H9 (cell line): ENCODE measurements at regions not wholly inside any gene's neighbourhood (a gene's known extent, or its start where the extent isn't known, plus 50 kb on each side); places are given as distances from the start of the nearest gene placed in this dataset.

Experiments
- DNase-seq: peaks from one replicate; pipeline ENCODE4 v3.0.0-alpha.2; 2017
- H2AFZ ChIP-seq: one replicate; pipeline ENCODE4 v1.6.1; 2013; ENCODE audit warnings: mild to moderate bottlenecking, low read length, control low read depth, moderate library complexity
- H2AK5ac ChIP-seq: 2 replicates; pipeline ENCODE4 v1.6.1; 2013; ENCODE audit warnings: low read length, control low read depth, mixed read lengths; ENCODE audit not compliant: insufficient read length
- H2BK120ac ChIP-seq: one replicate; pipeline ENCODE4 v1.6.1; 2013; ENCODE audit warnings: low read depth, mild to moderate bottlenecking, low read length, control low read depth, inconsistent platforms; ENCODE audit not compliant: poor library complexity, severe bottlenecking
- H2BK12ac ChIP-seq: 2 replicates; pipeline ENCODE4 v1.6.1; 2013; ENCODE audit warnings: low read length, control low read depth, mixed read lengths, low read depth; ENCODE audit not compliant: insufficient read length
- H2BK15ac ChIP-seq: 2 replicates; pipeline ENCODE4 v1.6.1; 2013; ENCODE audit warnings: low read depth, low read length, control low read depth
- H2BK20ac ChIP-seq: one replicate; pipeline ENCODE4 v1.6.1; 2013; ENCODE audit warnings: low read depth, mild to moderate bottlenecking, low read length, control low read depth, inconsistent platforms; ENCODE audit not compliant: poor library complexity, severe bottlenecking
- H2BK5ac ChIP-seq: 2 replicates; pipeline ENCODE4 v1.6.1; 2013; ENCODE audit warnings: low read length, control low read depth, mixed read lengths; ENCODE audit not compliant: insufficient read length
- H3K14ac ChIP-seq: 2 replicates; pipeline ENCODE4 v1.6.1; 2013; ENCODE audit warnings: low read length, control low read depth; ENCODE audit not compliant: insufficient read depth
- H3K18ac ChIP-seq: 2 replicates; pipeline ENCODE4 v1.6.1; 2013; ENCODE audit warnings: low read depth, mild to moderate bottlenecking, mixed read lengths, low read length, control low read depth; ENCODE audit not compliant: insufficient read length
- H3K23ac ChIP-seq: 2 replicates; pipeline ENCODE4 v1.6.1; 2013; ENCODE audit warnings: low read length, control low read depth, mixed read lengths, low read depth; ENCODE audit not compliant: insufficient read length
- H3K23me2 ChIP-seq: 2 replicates; pipeline ENCODE4 v1.6.1; 2013; ENCODE audit warnings: low read depth, mild to moderate bottlenecking, mixed read lengths, low read length, control low read depth; ENCODE audit not compliant: insufficient read length, poor library complexity, severe bottlenecking
- H3K27ac ChIP-seq: 2 replicates; pipeline ENCODE4 v1.5.1; 2013; ENCODE audit warnings: low read length, control low read depth, mixed read lengths, low read depth; ENCODE audit not compliant: insufficient read length
- H3K27me3 ChIP-seq: 2 replicates; pipeline ENCODE4 v1.6.1; 2013; ENCODE audit warnings: low read length, control low read depth, inconsistent platforms; ENCODE audit not compliant: insufficient read depth
- H3K4ac ChIP-seq: 2 replicates; pipeline ENCODE4 v1.6.1; 2013; ENCODE audit warnings: low read depth, mild to moderate bottlenecking, control low read depth, inconsistent platforms, low read length, moderate library complexity
- H3K4me1 ChIP-seq: 2 replicates; pipeline ENCODE4 v1.6.1; 2013; ENCODE audit warnings: low read length, control low read depth, inconsistent platforms; ENCODE audit not compliant: insufficient read depth
- H3K4me2 ChIP-seq: 2 replicates; pipeline ENCODE4 v1.6.1; 2013; ENCODE audit warnings: low read length, control low read depth, mixed read lengths; ENCODE audit not compliant: insufficient read length, insufficient read depth
- H3K56ac ChIP-seq: 2 replicates; pipeline ENCODE4 v1.6.1; 2013; ENCODE audit warnings: low read depth, mild to moderate bottlenecking, mixed read lengths, low read length, control low read depth; ENCODE audit not compliant: insufficient read length
- H3K79me1 ChIP-seq: 2 replicates; pipeline ENCODE4 v1.6.1; 2013; ENCODE audit warnings: low read depth, mild to moderate bottlenecking, moderate library complexity, low read length, control low read depth, inconsistent platforms; ENCODE audit not compliant: insufficient read depth, poor library complexity, severe bottlenecking
- H3K79me2 ChIP-seq: 2 replicates; pipeline ENCODE4 v1.6.1; 2013; ENCODE audit warnings: low read length, control low read depth, inconsistent platforms; ENCODE audit not compliant: insufficient read depth
- H3K9ac ChIP-seq: 2 replicates; pipeline ENCODE4 v1.6.1; 2013; ENCODE audit warnings: low read length, control low read depth, mixed read lengths; ENCODE audit not compliant: insufficient read length; ENCODE audit errors: extremely low read depth
- H3K9me3 ChIP-seq: one replicate; pipeline ENCODE4 v1.6.1; 2013; ENCODE audit warnings: low read depth, low read length, inconsistent platforms; ENCODE audit not compliant: control insufficient read depth
- H3T11ph ChIP-seq: one replicate; pipeline ENCODE4 v1.6.1; 2013; ENCODE audit warnings: mild to moderate bottlenecking, low read length, control low read depth, inconsistent platforms
- H4K20me1 ChIP-seq: one replicate; pipeline ENCODE4 v1.6.1; 2013; ENCODE audit not compliant: control insufficient read depth, insufficient read length, insufficient read depth
- H4K5ac ChIP-seq: 2 replicates; pipeline ENCODE4 v1.6.1; 2013; ENCODE audit warnings: low read depth, mild to moderate bottlenecking, mixed read lengths, low read length, control low read depth; ENCODE audit not compliant: insufficient read length
- H4K8ac ChIP-seq: replicated peaks from 2 replicates; pipeline ENCODE4 v1.6.1; 2013; ENCODE audit warnings: low read length, control low read depth, mixed read lengths, low read depth; ENCODE audit not compliant: insufficient read length
- H4K91ac ChIP-seq: 2 replicates; pipeline ENCODE4 v1.6.1; 2013; ENCODE audit warnings: low read depth, mild to moderate bottlenecking, moderate library complexity, mixed read lengths, low read length, control low read depth; ENCODE audit not compliant: insufficient read length
- H3K27ac Mint-ChIP-seq, 3 experiments: 2 replicates in 2 of 3; 3 replicates in 1 of 3; pipeline ENCODE4 v1.8.0; 2020 to 2021; ENCODE audit warnings: mixed read lengths in 3 of 3, mild to moderate bottlenecking in 1 of 3, moderate library complexity in 1 of 3
- H3K27me3 Mint-ChIP-seq: 2 replicates; pipeline ENCODE4 v1.8.0; 2021; ENCODE audit warnings: low read depth, mild to moderate bottlenecking, moderate library complexity, mixed read lengths
- H3K36me3 Mint-ChIP-seq, 3 experiments: 2 replicates in 2 of 3; 3 replicates in 1 of 3; pipeline ENCODE4 v1.8.0; 2020 to 2021; ENCODE audit warnings: low read depth in 3 of 3, mixed read lengths in 3 of 3; ENCODE audit not compliant: insufficient read depth in 1 of 3
- H3K4me1 Mint-ChIP-seq, 2 experiments: 2 replicates each; pipeline ENCODE4 v1.8.0; 2020; ENCODE audit warnings: mixed read lengths in 2 of 2
- H3K4me3 Mint-ChIP-seq, 2 experiments: 2 replicates in 1 of 2; 3 replicates in 1 of 2; pipeline ENCODE4 v1.8.0; 2020 to 2021; ENCODE audit warnings: mild to moderate bottlenecking in 2 of 2, mixed read lengths in 2 of 2, moderate library complexity in 1 of 2
- H3K9me3 Mint-ChIP-seq, 2 experiments: 2 replicates in 1 of 2; 3 replicates in 1 of 2; pipeline ENCODE4 v1.8.0; 2020; ENCODE audit warnings: mild to moderate bottlenecking in 2 of 2, mixed read lengths in 2 of 2, moderate library complexity in 1 of 2
- WGBS: extraction: QIAGEN DNeasy Blood & Tissue Kit; methylation state at CpG from one replicate; pipeline ENCODE4 v1.1.7; 2013; ENCODE audit warnings: missing lambda C conversion rate, low lambda C conversion rate, mixed read lengths; ENCODE audit not compliant: insufficient read length; ENCODE audit errors: extremely low coverage; 5-methylcytosine and 5-hydroxymethylcytosine counted together
- TF ChIP-seq, protein P1 (sequence below): fragments of 200-600 bp; sonication (generic); conservative IDR thresholded peaks from 3 replicates; pipeline ENCODE4 v1.8.0; 2021; ENCODE audit warnings: antibody characterized with exemption, mild to moderate bottlenecking

DNA sequence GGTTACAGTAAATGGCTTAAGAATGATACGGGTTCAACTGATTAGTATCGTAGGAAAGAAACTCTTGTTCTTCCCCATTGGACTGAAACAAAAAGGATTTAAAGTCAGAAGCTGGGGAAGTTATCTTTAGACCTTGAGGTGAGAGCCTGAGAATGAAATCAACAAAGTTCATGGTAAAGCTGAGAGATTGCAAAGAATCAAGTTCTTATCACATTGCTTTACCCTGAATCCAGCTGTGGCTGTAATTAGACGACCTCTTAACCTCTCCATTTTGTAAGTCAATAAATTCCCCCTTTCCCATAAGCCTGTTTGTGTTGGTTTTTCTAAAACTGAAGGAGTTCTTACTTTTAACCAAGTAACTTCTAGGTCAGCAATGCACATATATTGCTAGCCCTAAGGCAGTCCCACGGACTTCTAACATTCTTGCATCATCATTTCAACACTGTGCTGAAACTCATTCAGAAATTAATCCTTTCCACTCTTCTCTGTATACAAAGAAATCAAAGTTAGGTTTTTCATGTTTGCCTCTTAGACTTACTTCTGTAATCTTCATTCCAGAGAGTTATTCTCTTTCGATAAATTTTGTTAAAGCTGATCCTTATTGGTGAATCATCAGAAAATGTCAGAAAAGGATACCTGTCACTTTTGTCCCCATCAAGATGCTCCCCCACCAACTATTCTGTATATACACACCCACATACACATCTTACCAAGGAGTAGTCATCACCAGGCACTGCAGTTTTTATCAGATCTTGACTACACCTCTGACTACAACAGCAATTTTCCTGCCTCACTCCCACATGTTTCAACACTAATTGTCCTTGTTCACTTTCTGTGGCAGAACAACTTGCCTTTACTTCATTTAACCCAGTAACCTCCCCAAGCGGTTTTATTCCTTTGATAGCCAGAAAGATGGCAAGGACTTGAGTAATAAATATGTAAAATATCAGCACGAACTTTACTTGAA lies 77.9 kb upstream of the STK26 start:
- Histone ChIP-seq H2BK15ac (no peak overlapping the region), H2BK120ac (no peak overlapping the region), H3K27me3 (no peaks in the 10 kb centered on the region), H4K8ac (no peak overlapping the region), H4K91ac (no peak overlapping the region), H3K4me1 (no peaks in the 10 kb centered on the region), H3K79me1 (no peaks in the 10 kb centered on the region), H2BK20ac (no peak overlapping the region), H4K20me1 (no peaks in the 10 kb centered on the region), H3K4ac (no peak overlapping the region), H3K23ac (no peak overlapping the region), H3K27ac (no peak overlapping the region), H4K5ac (no peak overlapping the region), H2BK12ac (no peak overlapping the region), H3K9me3 (no peaks in the 10 kb centered on the region), H3K18ac (no peak overlapping the region), H3K79me2 (no peaks in the 10 kb centered on the region), H2AK5ac (no peak overlapping the region), H3K56ac (no peak overlapping the region), H3K14ac (no peak overlapping the region), H3K4me2 (no peak overlapping the region), H2AFZ (no peak overlapping the region), H3K23me2 (no peaks in the 10 kb centered on the region), H3K9ac (no peak overlapping the region), H3T11ph (no peak overlapping the region), H2BK5ac (no peak overlapping the region)
- Mint-ChIP-seq H3K9me3 (no peaks in the 10 kb centered on the region; a peak in 1 of 5 replicates), H3K4me1 (no peaks in the 10 kb centered on the region), H3K4me3 (no peak overlapping the region), H3K27ac (no peak overlapping the region), H3K36me3 (no peaks in the 10 kb centered on the region; a peak in 2 of 7 replicates), H3K27me3 (no peaks in the 10 kb centered on the region)
- WGBS, result no CpG with 5 or more reads among the region's 7 CpGs
- DNase-seq, result no peak
- TF ChIP-seq, protein P1, sequence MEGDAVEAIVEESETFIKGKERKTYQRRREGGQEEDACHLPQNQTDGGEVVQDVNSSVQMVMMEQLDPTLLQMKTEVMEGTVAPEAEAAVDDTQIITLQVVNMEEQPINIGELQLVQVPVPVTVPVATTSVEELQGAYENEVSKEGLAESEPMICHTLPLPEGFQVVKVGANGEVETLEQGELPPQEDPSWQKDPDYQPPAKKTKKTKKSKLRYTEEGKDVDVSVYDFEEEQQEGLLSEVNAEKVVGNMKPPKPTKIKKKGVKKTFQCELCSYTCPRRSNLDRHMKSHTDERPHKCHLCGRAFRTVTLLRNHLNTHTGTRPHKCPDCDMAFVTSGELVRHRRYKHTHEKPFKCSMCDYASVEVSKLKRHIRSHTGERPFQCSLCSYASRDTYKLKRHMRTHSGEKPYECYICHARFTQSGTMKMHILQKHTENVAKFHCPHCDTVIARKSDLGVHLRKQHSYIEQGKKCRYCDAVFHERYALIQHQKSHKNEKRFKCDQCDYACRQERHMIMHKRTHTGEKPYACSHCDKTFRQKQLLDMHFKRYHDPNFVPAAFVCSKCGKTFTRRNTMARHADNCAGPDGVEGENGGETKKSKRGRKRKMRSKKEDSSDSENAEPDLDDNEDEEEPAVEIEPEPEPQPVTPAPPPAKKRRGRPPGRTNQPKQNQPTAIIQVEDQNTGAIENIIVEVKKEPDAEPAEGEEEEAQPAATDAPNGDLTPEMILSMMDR, result no peak
